ENCODE measurements at regions not wholly inside any gene's neighbourhood (a gene's known extent, or its start where the extent isn't known, plus 50 kb on each side); places are given as distances from the start of the nearest gene placed in this dataset.

DNA sequence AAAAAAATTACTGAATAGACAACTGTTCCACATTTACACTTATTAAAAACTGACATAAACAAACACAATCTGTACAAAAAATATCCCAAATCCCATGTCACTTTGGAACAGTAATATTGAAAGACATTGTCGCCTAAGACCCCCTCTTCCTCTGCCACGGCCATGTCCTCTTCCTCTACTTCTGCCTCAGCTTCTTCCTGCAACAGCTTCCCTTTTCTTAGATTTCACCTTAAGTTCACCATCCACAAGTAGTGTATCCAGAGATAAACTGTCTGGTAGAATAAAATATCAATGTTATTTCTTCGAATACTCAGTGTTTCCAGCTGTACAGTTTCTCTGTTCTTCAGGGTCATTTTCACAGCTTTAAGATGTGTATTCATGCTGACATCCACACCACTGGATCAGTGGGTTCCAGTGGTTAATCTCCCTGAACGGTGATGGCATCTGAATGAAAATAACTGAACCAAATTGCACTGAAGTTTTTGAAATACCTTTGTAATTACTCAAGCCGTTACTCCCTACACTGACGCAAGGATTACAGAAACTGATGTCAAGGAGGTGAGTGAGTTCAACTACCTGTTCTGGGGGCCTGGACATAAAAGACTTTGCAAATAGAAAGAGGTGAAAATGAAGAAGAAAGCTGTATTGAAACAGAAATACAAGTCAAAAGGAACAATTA lies 208.5 kb downstream of the C12orf50 start:
- no peak for TF ChIP-seq EZH2 (IDR thresholded peaks at IDR 0.05; ENCODE audit: insufficient read depth, low read length)
- TF ChIP-seq, protein P1, sequence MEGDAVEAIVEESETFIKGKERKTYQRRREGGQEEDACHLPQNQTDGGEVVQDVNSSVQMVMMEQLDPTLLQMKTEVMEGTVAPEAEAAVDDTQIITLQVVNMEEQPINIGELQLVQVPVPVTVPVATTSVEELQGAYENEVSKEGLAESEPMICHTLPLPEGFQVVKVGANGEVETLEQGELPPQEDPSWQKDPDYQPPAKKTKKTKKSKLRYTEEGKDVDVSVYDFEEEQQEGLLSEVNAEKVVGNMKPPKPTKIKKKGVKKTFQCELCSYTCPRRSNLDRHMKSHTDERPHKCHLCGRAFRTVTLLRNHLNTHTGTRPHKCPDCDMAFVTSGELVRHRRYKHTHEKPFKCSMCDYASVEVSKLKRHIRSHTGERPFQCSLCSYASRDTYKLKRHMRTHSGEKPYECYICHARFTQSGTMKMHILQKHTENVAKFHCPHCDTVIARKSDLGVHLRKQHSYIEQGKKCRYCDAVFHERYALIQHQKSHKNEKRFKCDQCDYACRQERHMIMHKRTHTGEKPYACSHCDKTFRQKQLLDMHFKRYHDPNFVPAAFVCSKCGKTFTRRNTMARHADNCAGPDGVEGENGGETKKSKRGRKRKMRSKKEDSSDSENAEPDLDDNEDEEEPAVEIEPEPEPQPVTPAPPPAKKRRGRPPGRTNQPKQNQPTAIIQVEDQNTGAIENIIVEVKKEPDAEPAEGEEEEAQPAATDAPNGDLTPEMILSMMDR (IDR thresholded peaks at IDR 0.05; ENCODE audit: insufficient read depth, low read depth, low read length) = no peak

Measured in astrocyte (in vitro differentiated cells and primary cell).